Ishikawa (cell line): ENCODE measurements at regions not wholly inside any gene's neighbourhood (a gene's known extent, or its start where the extent isn't known, plus 50 kb on each side); places are given as distances from the start of the nearest gene placed in this dataset.

Experiments used
- CEBPB ChIP-seq: IDR thresholded peaks from 2 replicates; pipeline ENCODE4 v1.6.1; 2012
- CREB1 ChIP-seq: IDR thresholded peaks from 2 replicates; pipeline ENCODE4 v1.6.1; 2012; ENCODE audit warnings: low read depth
- EGR1 ChIP-seq: IDR thresholded peaks from 2 replicates; pipeline ENCODE4 v1.6.1; 2012
- EP300 ChIP-seq: IDR thresholded peaks from 2 replicates; pipeline ENCODE4 v1.6.1; 2012; ENCODE audit warnings: borderline replicate concordance
- FOXM1 ChIP-seq: IDR thresholded peaks from 2 replicates; pipeline ENCODE4 v1.6.1; 2012; ENCODE audit warnings: low read depth, borderline replicate concordance
- MAX ChIP-seq: IDR thresholded peaks from 2 replicates; pipeline ENCODE4 v1.6.1; 2012
- NFIC ChIP-seq: IDR thresholded peaks from 2 replicates; pipeline ENCODE4 v1.6.1; 2012
- RAD21 ChIP-seq: IDR thresholded peaks from 2 replicates; pipeline ENCODE4 v1.6.1; 2012; ENCODE audit warnings: low read depth
- REST ChIP-seq: IDR thresholded peaks from 2 replicates; pipeline ENCODE4 v1.6.1; 2012; ENCODE audit warnings: low read depth, mild to moderate bottlenecking
- TAF1 ChIP-seq: IDR thresholded peaks from 2 replicates; pipeline ENCODE4 v1.6.1; 2012; ENCODE audit warnings: low read depth, mild to moderate bottlenecking
- TCF12 ChIP-seq: IDR thresholded peaks from 2 replicates; pipeline ENCODE4 v1.6.1; 2012; ENCODE audit warnings: low read depth
- TEAD4 ChIP-seq: IDR thresholded peaks from 2 replicates; pipeline ENCODE4 v1.6.1; 2012
- USF1 ChIP-seq: IDR thresholded peaks from 2 replicates; pipeline ENCODE4 v1.6.1; 2012
- YY1 ChIP-seq: IDR thresholded peaks from 2 replicates; pipeline ENCODE4 v1.6.1; 2012; ENCODE audit warnings: low read depth
- ZBTB7A ChIP-seq: IDR thresholded peaks from 2 replicates; pipeline ENCODE4 v1.6.1; 2012; ENCODE audit warnings: low read depth

- TF ChIP-seq CREB1 (no peak), NFIC (no peak), ZBTB7A (no peak), REST (no peak), CEBPB (no peak), EP300 (no peak), EGR1 (no peak), YY1 (no peak), RAD21 (no peak), USF1 (no peak), TEAD4 (no peak), TAF1 (no peak)
These were observed 79.0 kb upstream of the HABP2 start for GRCh38 chr10:113473851-113474250.

- no peak for TF ChIP-seq CREB1
- no peak for TF ChIP-seq MAX
- no peak for TF ChIP-seq FOXM1
- no peak for TF ChIP-seq EGR1
- TF ChIP-seq TCF12: no peak
- no peak for TF ChIP-seq YY1
- no peak for TF ChIP-seq EP300
- no peak for TF ChIP-seq TAF1
- no peak for TF ChIP-seq RAD21
- TF ChIP-seq USF1: no peak
- no peak for TF ChIP-seq NFIC
- no peak for TF ChIP-seq REST
- TF ChIP-seq CEBPB: no peak
- no peak for TF ChIP-seq ZBTB7A
- TF ChIP-seq TEAD4: no peak
These were observed 78.1 kb upstream of the HABP2 start for GRCh38 chr10:113474752-113475151.

- TF ChIP-seq REST (no peak), TAF1 (no peak), RAD21 (no peak), YY1 (no peak)
These were observed 77.5 kb upstream of the HABP2 start for GRCh38 chr10:113475381-113475807.

- TF ChIP-seq ZBTB7A (no peak), CEBPB (no peak), TCF12 (no peak), NFIC (no peak), USF1 (no peak), YY1 (no peak), EGR1 (no peak), TAF1 (no peak), TEAD4 (no peak), RAD21 (no peak), FOXM1 (no peak), CREB1 (no peak)
These were observed 76.7 kb upstream of the HABP2 start for GRCh38 chr10:113476191-113476590.

- TF ChIP-seq CEBPB (no peak), MAX (no peak), TEAD4 (no peak), NFIC (no peak), CREB1 (no peak), REST (no peak), USF1 (no peak), RAD21 (no peak), FOXM1 (no peak)
These were observed 76.2 kb upstream of the HABP2 start for GRCh38 chr10:113476673-113477072.
